Chondrocyte (in vitro differentiated cells): ENCODE measurements at regions not wholly inside any gene's neighbourhood (a gene's known extent, or its start where the extent isn't known, plus 50 kb on each side); places are given as distances from the start of the nearest gene placed in this dataset.

Experiments used
- DNase-seq: peaks from one replicate; pipeline ENCODE4 v3.0.0; 2021; ENCODE audit warnings: mixed read lengths, low spot score
- H3K27ac Mint-ChIP-seq: one replicate; pipeline ENCODE4 v1.8.0; 2021; ENCODE audit warnings: mild to moderate bottlenecking, moderate library complexity, mixed read lengths; ENCODE audit not compliant: unreplicated experiment
- H3K27me3 Mint-ChIP-seq: 2 replicates; pipeline ENCODE4 v1.8.0; 2021; ENCODE audit warnings: low read depth, mixed read lengths
- H3K36me3 Mint-ChIP-seq: 2 replicates; pipeline ENCODE4 v1.8.0; 2021; ENCODE audit warnings: low read depth, mixed read lengths
- H3K4me1 Mint-ChIP-seq: 2 replicates; pipeline ENCODE4 v1.8.0; 2021; ENCODE audit warnings: low read depth, mild to moderate bottlenecking, mixed read lengths
- H3K4me3 Mint-ChIP-seq: one replicate; pipeline ENCODE4 v1.8.0; 2021; ENCODE audit warnings: mild to moderate bottlenecking, moderate library complexity, mixed read lengths; ENCODE audit not compliant: unreplicated experiment
- H3K9me3 Mint-ChIP-seq: 2 replicates; pipeline ENCODE4 v1.8.0; 2021; ENCODE audit warnings: low read depth, mixed read lengths
- CTCF ChIP-seq: fragments of 200-600 bp; sonication (generic); IDR thresholded peaks from 2 replicates; pipeline ENCODE4 v1.5.0; 2021; ENCODE audit warnings: antibody characterized with exemption, mild to moderate bottlenecking, moderate library complexity

- no peak for DNase-seq
- no peak overlapping the region for H3K4me3 Mint-ChIP-seq
- TF ChIP-seq CTCF = no peak
- peaks cover 21% of the 10 kb centered on the region for H3K27me3 Mint-ChIP-seq
- no peak overlapping the region for H3K27ac Mint-ChIP-seq
- peaks cover 3% of the 10 kb centered on the region for H3K9me3 Mint-ChIP-seq
- peaks cover 3% of the 10 kb centered on the region for H3K4me1 Mint-ChIP-seq
- no peaks in the 10 kb centered on the region for H3K36me3 Mint-ChIP-seq
These were observed 235.6 kb downstream of the NPHP4 start for GRCh38 chr1:5756434-5757186.

- H3K27me3 Mint-ChIP-seq = peaks cover 23% of the 10 kb centered on the region
- no peak overlapping the region for H3K27ac Mint-ChIP-seq
- DNase-seq = peak; percentile 82
These were observed 236.6 kb downstream of the NPHP4 start for GRCh38 chr1:5755552-5756125.

GRCh38 chr1:5754817-5755551 is 237.2 kb downstream of the NPHP4 start:
- no peak for TF ChIP-seq CTCF
- peaks cover 3% of the 10 kb centered on the region for H3K4me1 Mint-ChIP-seq
- no peak overlapping the region for H3K27ac Mint-ChIP-seq
- H3K9me3 Mint-ChIP-seq = no peaks in the 10 kb centered on the region
- no peaks in the 10 kb centered on the region for H3K36me3 Mint-ChIP-seq
- DNase-seq = no peak
- no peak overlapping the region for H3K4me3 Mint-ChIP-seq
- H3K27me3 Mint-ChIP-seq = peaks cover 17% of the 10 kb centered on the region

More at GRCh38 chr1:5755552-5756125, 236.6 kb downstream of the NPHP4 start:
- no peak for TF ChIP-seq CTCF
- Mint-ChIP-seq H3K4me1 (peaks cover 3% of the 10 kb centered on the region), H3K36me3 (no peaks in the 10 kb centered on the region), H3K9me3 (peaks cover 2% of the 10 kb centered on the region), H3K4me3 (no peak overlapping the region)

- no peak for TF ChIP-seq CTCF
- DNase-seq = peak; percentile 68
- H3K27ac Mint-ChIP-seq = no peak overlapping the region
- H3K36me3 Mint-ChIP-seq = no peaks in the 10 kb centered on the region
- H3K4me1 Mint-ChIP-seq = peaks cover 3% of the 10 kb centered on the region
- peaks cover 26% of the 10 kb centered on the region for H3K27me3 Mint-ChIP-seq
- H3K4me3 Mint-ChIP-seq = no peak overlapping the region
- no peaks in the 10 kb centered on the region for H3K9me3 Mint-ChIP-seq
These were observed 238.4 kb downstream of the NPHP4 start for GRCh38 chr1:5753549-5754421.
